SK-N-SH (cell line): ENCODE measurements at regions not wholly inside any gene's neighbourhood (a gene's known extent, or its start where the extent isn't known, plus 50 kb on each side); places are given as distances from the start of the nearest gene placed in this dataset.

Experiments used
- CTCF ChIP-seq: fragments of 200-600 bp; sonication (generic); IDR thresholded peaks from 2 replicates; pipeline ENCODE4 v1.6.1; 2017; ENCODE audit warnings: antibody characterized with exemption, mild to moderate bottlenecking, moderate library complexity
- EP300 ChIP-seq, 2 experiments: IDR thresholded peaks; 2 replicates each; pipeline versions ENCODE4 v1.4.0 to v1.6.1; 2012; ENCODE audit warnings: borderline replicate concordance in 1 of 2, low read depth in 1 of 2, low read length in 1 of 2
- GABPA ChIP-seq: IDR thresholded peaks from 2 replicates; pipeline ENCODE4 v1.4.0; 2012; ENCODE audit warnings: low read depth, mild to moderate bottlenecking
- JUND ChIP-seq: IDR thresholded peaks from 2 replicates; pipeline ENCODE4 v1.4.0; 2012
- MAX ChIP-seq: IDR thresholded peaks from 2 replicates; pipeline ENCODE4 v1.4.0; 2012; ENCODE audit warnings: low read depth
- POLR2AphosphoS5 ChIP-seq: IDR thresholded peaks from 2 replicates; pipeline ENCODE4 v1.6.1; 2012; ENCODE audit warnings: low read depth, low read length
- RFX5 ChIP-seq: IDR thresholded peaks from 2 replicates; pipeline ENCODE4 v1.6.1; 2012; ENCODE audit warnings: mild to moderate bottlenecking, improper control_type of control experiment, low read length
- USF1 ChIP-seq: IDR thresholded peaks from 2 replicates; pipeline ENCODE4 v1.4.0; 2012; ENCODE audit warnings: low read depth, borderline replicate concordance

- TF ChIP-seq JUND (no peak), POLR2AphosphoS5 (no peak), USF1 (no peak), EP300 (IDR thresholded peaks at IDR 0.05; ENCODE audit: borderline replicate concordance in 1 of 2, low read depth in 1 of 2, low read length in 1 of 2) (no peak), MAX (no peak), RFX5 (no peak), CTCF (no peak), GABPA (no peak)
Observed at GRCh38 chr3:189529889-189530471, 101.2 kb upstream of the TP63 start.
